ENCODE measurements at regions not wholly inside any gene's neighbourhood (a gene's known extent, or its start where the extent isn't known, plus 50 kb on each side); places are given as distances from the start of the nearest gene placed in this dataset.
A peak's percentile ranks its signal among the peaks of the same experiment; 100 is the strongest.

- no peaks in the 10 kb centered on the region for H3K27me3 ChIP-seq (ENCODE audit: control insufficient read depth, insufficient read depth, low read length)
- TF ChIP-seq CTCF (IDR thresholded peaks at IDR 0.05; ENCODE audit: insufficient read depth, low read length, severe bottlenecking): no peak
- FAIRE-seq (no peak), DNase-seq (ENCODE audit: low read depth) (no peak)
- no peaks in the 10 kb centered on the region for H3K36me3 ChIP-seq (ENCODE audit: control insufficient read depth, insufficient read depth, low read length)
- no peak overlapping the region for H3K4me3 ChIP-seq (ENCODE audit: low read depth, low read length)
Observed at GRCh38 chr12:92019491-92020277, 126.0 kb downstream of the BTG1 start.

DNA sequence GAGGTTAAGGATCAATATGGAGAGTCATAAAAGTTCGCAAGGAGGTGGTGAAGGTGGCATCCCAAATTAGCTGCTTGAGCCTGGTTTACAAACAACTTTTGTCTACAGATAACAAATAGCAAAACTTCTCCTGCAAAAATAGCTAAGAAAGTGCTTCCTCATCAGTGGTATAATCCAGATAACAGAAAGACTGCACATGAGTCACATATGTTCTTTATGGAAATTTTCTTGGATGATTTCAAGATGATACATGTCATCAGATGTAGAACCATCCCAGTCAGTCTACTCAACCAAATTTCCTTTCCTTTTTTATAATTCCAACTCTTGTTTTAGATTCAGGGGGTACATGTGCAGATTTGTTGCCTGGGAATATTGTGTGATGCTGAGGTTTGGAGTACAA lies 133.0 kb downstream of the BTG1 start:
- peak; percentile 55 for DNase-seq (ENCODE audit: low read depth)
- no peak for FAIRE-seq
- no peaks in the 10 kb centered on the region for H3K36me3 ChIP-seq (ENCODE audit: control insufficient read depth, insufficient read depth, low read length)
- H3K4me3 ChIP-seq (ENCODE audit: low read depth, low read length): no peak overlapping the region
- no peaks in the 10 kb centered on the region for H3K27me3 ChIP-seq (ENCODE audit: control insufficient read depth, insufficient read depth, low read length)
- TF ChIP-seq CTCF (IDR thresholded peaks at IDR 0.05; ENCODE audit: insufficient read depth, low read length, severe bottlenecking): no peak

- no peaks in the 10 kb centered on the region for H3K36me3 ChIP-seq (ENCODE audit: control insufficient read depth, insufficient read depth, low read length)
- FAIRE-seq (no peak), DNase-seq (ENCODE audit: low read depth) (no peak)
- no peaks in the 10 kb centered on the region for H3K27me3 ChIP-seq (ENCODE audit: control insufficient read depth, insufficient read depth, low read length)
- no peak overlapping the region for H3K4me3 ChIP-seq (ENCODE audit: low read depth, low read length)
- TF ChIP-seq CTCF (IDR thresholded peaks at IDR 0.05; ENCODE audit: insufficient read depth, low read length, severe bottlenecking): no peak
Observed at GRCh38 chr12:92010853-92011701, 134.6 kb downstream of the BTG1 start.

DNA sequence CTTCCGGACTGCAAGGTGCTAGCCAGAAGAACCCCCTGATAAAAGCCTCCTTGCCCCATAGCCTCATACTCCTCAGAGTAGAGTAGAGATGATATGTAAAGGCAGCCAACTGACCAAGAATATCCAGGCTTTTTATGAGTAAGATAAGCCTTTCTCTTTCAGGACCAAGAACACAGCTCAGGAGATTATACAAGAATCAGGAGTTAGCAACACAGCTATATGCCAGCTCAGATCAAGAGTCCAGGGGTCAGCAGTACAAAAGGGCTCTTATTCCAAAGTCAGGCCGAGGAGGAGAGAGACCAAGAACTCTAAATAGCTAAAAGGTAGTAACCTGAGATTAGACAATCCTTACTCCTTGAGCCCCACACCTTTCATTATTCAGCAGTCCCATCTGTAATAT lies 135.3 kb downstream of the BTG1 start:
- TF ChIP-seq CTCF (IDR thresholded peaks at IDR 0.05; ENCODE audit: insufficient read depth, low read length, severe bottlenecking): no peak
- Histone ChIP-seq H3K27me3 (ENCODE audit: control insufficient read depth, insufficient read depth, low read length) (no peaks in the 10 kb centered on the region), H3K36me3 (ENCODE audit: control insufficient read depth, insufficient read depth, low read length) (no peaks in the 10 kb centered on the region), H3K4me3 (ENCODE audit: low read depth, low read length) (no peak overlapping the region)
- no peak for DNase-seq (ENCODE audit: low read depth)
- no peak for FAIRE-seq

GRCh38 chr12:92008345-92008744 lies 137.3 kb downstream of the BTG1 start:
- H3K36me3 ChIP-seq (ENCODE audit: control insufficient read depth, insufficient read depth, low read length): no peaks in the 10 kb centered on the region
- no peak for TF ChIP-seq CTCF (IDR thresholded peaks at IDR 0.05; ENCODE audit: insufficient read depth, low read length, severe bottlenecking)
- FAIRE-seq (no peak), DNase-seq (ENCODE audit: low read depth) (no peak)
- H3K27me3 ChIP-seq (ENCODE audit: control insufficient read depth, insufficient read depth, low read length): no peaks in the 10 kb centered on the region
- no peak overlapping the region for H3K4me3 ChIP-seq (ENCODE audit: low read depth, low read length)

Data from bronchial epithelial cell (primary cell).